ENCODE measurements at regions not wholly inside any gene's neighbourhood (a gene's known extent, or its start where the extent isn't known, plus 50 kb on each side); places are given as distances from the start of the nearest gene placed in this dataset.

GRCh38 chr11:116135891-116136290 is 631.7 kb upstream of the CADM1 start:
- Histone ChIP-seq H3K27ac (no peak overlapping the region), H3K9me3 (no peaks in the 10 kb centered on the region), H3K4me3 (no peak overlapping the region), H3K27me3 (no peaks in the 10 kb centered on the region), H3K36me3 (no peaks in the 10 kb centered on the region), H3K4me1 (no peaks in the 10 kb centered on the region)
- intact Hi-C loops (cut with DNase I): no loop called here
- DNase-seq (ENCODE audit: low spot score in 2 of 2): no peak
- TF ChIP-seq, protein P1, sequence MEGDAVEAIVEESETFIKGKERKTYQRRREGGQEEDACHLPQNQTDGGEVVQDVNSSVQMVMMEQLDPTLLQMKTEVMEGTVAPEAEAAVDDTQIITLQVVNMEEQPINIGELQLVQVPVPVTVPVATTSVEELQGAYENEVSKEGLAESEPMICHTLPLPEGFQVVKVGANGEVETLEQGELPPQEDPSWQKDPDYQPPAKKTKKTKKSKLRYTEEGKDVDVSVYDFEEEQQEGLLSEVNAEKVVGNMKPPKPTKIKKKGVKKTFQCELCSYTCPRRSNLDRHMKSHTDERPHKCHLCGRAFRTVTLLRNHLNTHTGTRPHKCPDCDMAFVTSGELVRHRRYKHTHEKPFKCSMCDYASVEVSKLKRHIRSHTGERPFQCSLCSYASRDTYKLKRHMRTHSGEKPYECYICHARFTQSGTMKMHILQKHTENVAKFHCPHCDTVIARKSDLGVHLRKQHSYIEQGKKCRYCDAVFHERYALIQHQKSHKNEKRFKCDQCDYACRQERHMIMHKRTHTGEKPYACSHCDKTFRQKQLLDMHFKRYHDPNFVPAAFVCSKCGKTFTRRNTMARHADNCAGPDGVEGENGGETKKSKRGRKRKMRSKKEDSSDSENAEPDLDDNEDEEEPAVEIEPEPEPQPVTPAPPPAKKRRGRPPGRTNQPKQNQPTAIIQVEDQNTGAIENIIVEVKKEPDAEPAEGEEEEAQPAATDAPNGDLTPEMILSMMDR (IDR thresholded peaks at IDR 0.05): no peak

GRCh38 chr11:116134450-116134849 is 630.2 kb upstream of the CADM1 start:
- Histone ChIP-seq H3K27ac (no peak overlapping the region), H3K4me3 (no peak overlapping the region), H3K27me3 (no peaks in the 10 kb centered on the region), H3K9me3 (no peaks in the 10 kb centered on the region), H3K36me3 (no peaks in the 10 kb centered on the region), H3K4me1 (no peaks in the 10 kb centered on the region)
- TF ChIP-seq, protein P1 (IDR thresholded peaks at IDR 0.05): no peak
- DNase-seq (ENCODE audit: low spot score in 2 of 2): no peak
- intact Hi-C loops (cut with DNase I): no loop called here

GRCh38 chr11:116132273-116132978 is 628.2 kb upstream of the CADM1 start:
- Histone ChIP-seq H3K9me3 (no peaks in the 10 kb centered on the region), H3K4me3 (no peak overlapping the region), H3K4me1 (no peaks in the 10 kb centered on the region), H3K36me3 (no peaks in the 10 kb centered on the region), H3K27ac (no peak overlapping the region), H3K27me3 (no peaks in the 10 kb centered on the region)
- intact Hi-C loops (cut with DNase I): no loop called here
- TF ChIP-seq, protein P1 (IDR thresholded peaks at IDR 0.05): no peak
- no peak for DNase-seq (ENCODE audit: low spot score in 2 of 2)

- Histone ChIP-seq H3K9me3 (no peaks in the 10 kb centered on the region), H3K4me3 (no peak overlapping the region), H3K36me3 (no peaks in the 10 kb centered on the region), H3K4me1 (no peaks in the 10 kb centered on the region), H3K27ac (no peak overlapping the region), H3K27me3 (no peaks in the 10 kb centered on the region)
- intact Hi-C loops (cut with DNase I): no loop called here
- TF ChIP-seq, protein P1 (IDR thresholded peaks at IDR 0.05): no peak
- no peak for DNase-seq (ENCODE audit: low spot score in 2 of 2)
Observed at GRCh38 chr11:116130122-116130521, 625.9 kb upstream of the CADM1 start.

DNA sequence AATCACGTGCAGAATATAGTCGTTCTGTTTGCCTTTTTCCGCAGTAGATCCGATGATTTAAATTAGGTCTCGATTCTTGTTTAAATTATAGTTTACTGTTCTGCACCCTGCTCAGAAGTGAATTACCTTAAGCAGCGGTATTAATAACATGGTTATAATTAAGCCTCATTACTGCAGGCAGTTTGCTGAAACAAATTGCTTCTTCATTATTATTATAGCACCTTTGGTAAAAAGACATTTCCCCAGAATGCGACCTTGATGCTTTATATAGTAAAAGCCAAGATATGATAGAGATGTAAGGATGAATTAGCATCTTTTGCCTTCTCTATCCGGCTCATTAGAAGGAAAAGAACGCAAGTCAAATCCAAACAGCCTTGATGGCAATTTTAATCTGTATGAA is 625.2 kb upstream of the CADM1 start:
- H3K4me1 ChIP-seq: no peaks in the 10 kb centered on the region
- no peaks in the 10 kb centered on the region for H3K36me3 ChIP-seq
- DNase-seq (ENCODE audit: low spot score in 2 of 2): no peak
- no peaks in the 10 kb centered on the region for H3K9me3 ChIP-seq
- H3K27me3 ChIP-seq: no peaks in the 10 kb centered on the region
- TF ChIP-seq, protein P1 (IDR thresholded peaks at IDR 0.05): no peak
- intact Hi-C loops (cut with DNase I): no loop called here
- no peak overlapping the region for H3K4me3 ChIP-seq
- H3K27ac ChIP-seq: no peak overlapping the region

DNA sequence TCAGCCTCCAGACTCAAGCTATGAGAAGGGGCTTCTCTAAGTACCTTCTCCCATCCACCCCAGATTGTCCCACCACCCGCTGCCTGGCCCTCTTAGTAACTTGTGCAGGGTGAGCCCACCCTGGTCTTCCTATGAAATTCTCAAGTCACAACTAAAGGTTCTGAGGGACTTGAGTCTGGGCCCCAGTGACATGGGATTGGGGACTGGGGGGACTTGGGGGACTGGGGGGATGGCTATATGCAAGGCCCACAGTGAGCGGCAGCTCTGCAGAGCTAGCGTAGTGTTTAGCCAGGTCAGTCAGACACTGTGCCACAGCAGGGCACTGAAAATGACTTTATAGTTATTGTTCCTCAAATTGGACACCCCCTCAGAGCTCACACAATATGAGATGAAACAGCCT is 622.3 kb upstream of the CADM1 start:
- Histone ChIP-seq H3K4me3 (no peak overlapping the region), H3K36me3 (no peaks in the 10 kb centered on the region)
- intact Hi-C loops (cut with DNase I): no loop called here

More for the DNA sequence above, 622.3 kb upstream of the CADM1 start:
- no peak for DNase-seq (ENCODE audit: low spot score in 2 of 2)
- Histone ChIP-seq H3K9me3 (no peaks in the 10 kb centered on the region), H3K4me1 (no peaks in the 10 kb centered on the region), H3K27me3 (no peaks in the 10 kb centered on the region), H3K27ac (no peak overlapping the region)
- TF ChIP-seq, protein P1 (IDR thresholded peaks at IDR 0.05): no peak
